ENCODE measurements at regions not wholly inside any gene's neighbourhood (a gene's known extent, or its start where the extent isn't known, plus 50 kb on each side); places are given as distances from the start of the nearest gene placed in this dataset.

DNA sequence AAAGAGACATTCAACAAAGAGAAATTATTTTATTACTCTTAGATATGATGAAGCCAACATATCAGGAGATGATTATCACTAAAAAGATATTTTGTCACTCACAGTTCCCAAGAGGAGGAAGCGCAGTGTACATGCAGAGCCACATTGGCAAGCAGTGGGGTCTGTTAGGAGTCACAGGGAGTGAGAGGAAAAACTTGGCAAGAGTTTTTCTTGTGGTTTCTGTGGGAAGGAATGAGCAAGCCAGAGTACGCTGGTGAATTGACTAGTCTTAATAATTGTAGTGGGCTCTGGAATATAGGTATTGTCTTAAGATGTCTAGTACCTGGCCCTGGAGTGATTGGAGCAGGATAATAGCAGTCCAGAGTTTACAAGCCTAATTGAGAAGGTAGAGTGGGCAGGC, 1095.2 kb downstream of the GRIK2 start:
- 25% methylated on average over 2 of the region's 2 CpGs for WGBS (ENCODE audit: low lambda C conversion rate)
- in situ Hi-C loops (cut with HindIII; ENCODE audit: extremely low pct_ligation_motif_present, low pct_unique_long_range_greater_than_20kb), result no loop called here
- DNase-seq (ENCODE audit: low spot score) (no peak), ATAC-seq (no peak), FAIRE-seq (no peak)
- Histone ChIP-seq H3K4me2 (ENCODE audit: low read depth, low read length) (no peak overlapping the region), H3K79me2 (ENCODE audit: insufficient read depth, low read length) (no peaks in the 10 kb centered on the region), H3K27ac (ENCODE audit: extremely low read length, insufficient read depth, low read length) (no peak overlapping the region), H3K27me3 (ENCODE audit: control insufficient read depth in 1 of 2, insufficient read depth in 2 of 2, low read length in 2 of 2) (no peaks in the 10 kb centered on the region), H3K4me3 (replicated peaks in 1 of 3; ENCODE audit: insufficient read depth in 1 of 3, low read depth in 2 of 3, low read length in 3 of 3) (no peak overlapping the region), H3K36me3 (replicated peaks in 1 of 2; ENCODE audit: control insufficient read depth in 1 of 2, insufficient read depth in 2 of 2, low read length in 2 of 2) (no peaks in the 10 kb centered on the region), H4K20me1 (ENCODE audit: insufficient read depth, low read length) (no peaks in the 10 kb centered on the region), H3K4me1 (ENCODE audit: insufficient read depth, low read length) (no peaks in the 10 kb centered on the region), H3K9ac (ENCODE audit: insufficient read depth, low read depth, low read length) (no peak overlapping the region), H2AFZ (ENCODE audit: low read length) (no peak overlapping the region), H3K9me3 (ENCODE audit: low read length) (0 out of 2 replicates have a peak, but pooled peaks cover 4% of the 10 kb centered on the region)
- BruUV-seq (replicated peaks), result no TSS peak
- intact Hi-C loops (cut with micrococcal nuclease; ENCODE audit: unreplicated experiment), result no loop called here
- ChIA-PET POLR2A (no interaction called here), CTCF (ENCODE audit: low intra/inter-chr PET ratio, low total read pairs) (no interaction called here)
- TF ChIP-seq ZNF264 (CRISPR knock-in tag; IDR thresholded peaks at IDR 0.05) (no peak), DNMT1 (CRISPR knock-in tag; IDR thresholded peaks at IDR 0.05) (no peak), HIVEP1 (CRISPR knock-in tag; IDR thresholded peaks at IDR 0.05) (no peak), HOXA3 (CRISPR knock-in tag; IDR thresholded peaks at IDR 0.05) (no peak), ZNF878 (CRISPR knock-in tag; IDR thresholded peaks at IDR 0.05) (no peak), ATAD3A (CRISPR knock-in tag; IDR thresholded peaks at IDR 0.05) (no peak), SOX13 (IDR thresholded peaks at IDR 0.05) (no peak), SOX13 (CRISPR knock-in tag; conservative IDR thresholded peaks at IDR 0.05 in 1 of 2, IDR thresholded peaks at IDR 0.05 in 1 of 2) (no peak), RBFOX2 (IDR thresholded peaks at IDR 0.05; ENCODE audit: low read depth, low read length) (no peak), IKZF1 (IDR thresholded peaks at IDR 0.05) (no peak), ZNF672 (CRISPR knock-in tag; IDR thresholded peaks at IDR 0.05) (no peak), TMF1 (CRISPR knock-in tag; IDR thresholded peaks at IDR 0.05; ENCODE audit: low read depth) (no peak), ZNF598 (CRISPR knock-in tag; IDR thresholded peaks at IDR 0.05; ENCODE audit: borderline replicate concordance) (no peak), ZNF768 (CRISPR knock-in tag; IDR thresholded peaks at IDR 0.05) (no peak)
- TF ChIP-seq, protein P1, sequence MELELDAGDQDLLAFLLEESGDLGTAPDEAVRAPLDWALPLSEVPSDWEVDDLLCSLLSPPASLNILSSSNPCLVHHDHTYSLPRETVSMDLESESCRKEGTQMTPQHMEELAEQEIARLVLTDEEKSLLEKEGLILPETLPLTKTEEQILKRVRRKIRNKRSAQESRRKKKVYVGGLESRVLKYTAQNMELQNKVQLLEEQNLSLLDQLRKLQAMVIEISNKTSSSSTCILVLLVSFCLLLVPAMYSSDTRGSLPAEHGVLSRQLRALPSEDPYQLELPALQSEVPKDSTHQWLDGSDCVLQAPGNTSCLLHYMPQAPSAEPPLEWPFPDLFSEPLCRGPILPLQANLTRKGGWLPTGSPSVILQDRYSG (CRISPR knock-in tag; IDR thresholded peaks at IDR 0.05), result no peak
- TF ChIP-seq, protein P2, sequence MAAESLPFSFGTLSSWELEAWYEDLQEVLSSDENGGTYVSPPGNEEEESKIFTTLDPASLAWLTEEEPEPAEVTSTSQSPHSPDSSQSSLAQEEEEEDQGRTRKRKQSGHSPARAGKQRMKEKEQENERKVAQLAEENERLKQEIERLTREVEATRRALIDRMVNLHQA (CRISPR knock-in tag; IDR thresholded peaks at IDR 0.05), result no peak

Data from HepG2 (cell line).